ENCODE measurements at regions not wholly inside any gene's neighbourhood (a gene's known extent, or its start where the extent isn't known, plus 50 kb on each side); places are given as distances from the start of the nearest gene placed in this dataset.

DNA sequence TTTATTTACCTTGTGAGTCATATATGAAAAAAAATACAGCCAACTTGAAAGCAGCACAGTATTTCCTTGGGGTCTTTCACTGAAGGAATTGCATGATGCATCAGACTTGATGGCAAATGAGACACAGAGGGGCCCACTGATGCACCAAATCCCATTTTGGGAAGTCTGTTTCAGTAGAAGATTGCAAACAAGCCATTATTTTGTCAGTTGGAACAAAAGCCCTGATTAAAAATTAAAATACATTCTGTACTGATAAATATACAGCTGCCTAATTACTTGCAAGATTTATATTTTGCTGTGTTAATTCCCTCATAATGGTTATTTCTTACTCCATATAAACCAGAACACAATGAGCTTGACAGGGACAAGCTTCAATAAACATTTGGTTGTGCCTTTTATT is 370.4 kb downstream of the SUCLG1 start:
- ATAC-seq (no peak), DNase-seq (ENCODE audit: extremely low read depth in 1 of 4, low spot score in 3 of 4) (no peak), FAIRE-seq (no peak)
- POLR2A ChIA-PET: no interaction called here
- Histone ChIP-seq H3K9ac (ENCODE audit: insufficient read depth in 1 of 2, low read depth in 2 of 2, low read length in 2 of 2) (no peak overlapping the region), H4K20me1 (replicated peaks; ENCODE audit: control insufficient read depth, insufficient read depth, low read length) (no peaks in the 10 kb centered on the region), H3K4me2 (ENCODE audit: insufficient read depth, low read length) (no peak overlapping the region), H3K9me1 (ENCODE audit: control insufficient read depth, insufficient read depth, low read length) (no peaks in the 10 kb centered on the region), H3K79me2 (ENCODE audit: control insufficient read depth, insufficient read depth, low read length) (no peaks in the 10 kb centered on the region), H2AFZ (ENCODE audit: low read depth, low read length) (no peak overlapping the region), H3K27me3 (ENCODE audit: control insufficient read depth in 2 of 2, insufficient read depth in 2 of 2, low read length in 2 of 2) (no peaks in the 10 kb centered on the region), H3K36me3 (ENCODE audit: control insufficient read depth, insufficient read depth, low read length) (no peaks in the 10 kb centered on the region), H3K4me1 (replicated peaks in 1 of 2; ENCODE audit: control insufficient read depth in 2 of 2, insufficient read depth in 2 of 2, low read length in 2 of 2) (no peaks in the 10 kb centered on the region), H3K4me3 (no peak overlapping the region), H3K27ac (ENCODE audit: extremely low read depth, low read depth, low read length) (no peak overlapping the region), H3K9me3 (replicated peaks; ENCODE audit: control insufficient read depth, insufficient read depth, low read depth, low read length) (no peaks in the 10 kb centered on the region)
- in situ Hi-C loops (cut with MboI) (no loop called here), intact Hi-C loops (cut with micrococcal nuclease) (no loop called here)
- BruUV-seq (replicated peaks): no TSS peak
- CTCF ChIA-PET (ENCODE audit: low intra/inter-chr PET ratio): no interaction called here
- TF ChIP-seq, protein P1, sequence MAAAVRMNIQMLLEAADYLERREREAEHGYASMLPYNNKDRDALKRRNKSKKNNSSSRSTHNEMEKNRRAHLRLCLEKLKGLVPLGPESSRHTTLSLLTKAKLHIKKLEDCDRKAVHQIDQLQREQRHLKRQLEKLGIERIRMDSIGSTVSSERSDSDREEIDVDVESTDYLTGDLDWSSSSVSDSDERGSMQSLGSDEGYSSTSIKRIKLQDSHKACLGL (CRISPR knock-in tag; IDR thresholded peaks at IDR 0.05; ENCODE audit: borderline replicate concordance, poor library complexity, severe bottlenecking): no peak
- TF ChIP-seq BACH1 (tag; IDR thresholded peaks at IDR 0.05): no peak

DNA sequence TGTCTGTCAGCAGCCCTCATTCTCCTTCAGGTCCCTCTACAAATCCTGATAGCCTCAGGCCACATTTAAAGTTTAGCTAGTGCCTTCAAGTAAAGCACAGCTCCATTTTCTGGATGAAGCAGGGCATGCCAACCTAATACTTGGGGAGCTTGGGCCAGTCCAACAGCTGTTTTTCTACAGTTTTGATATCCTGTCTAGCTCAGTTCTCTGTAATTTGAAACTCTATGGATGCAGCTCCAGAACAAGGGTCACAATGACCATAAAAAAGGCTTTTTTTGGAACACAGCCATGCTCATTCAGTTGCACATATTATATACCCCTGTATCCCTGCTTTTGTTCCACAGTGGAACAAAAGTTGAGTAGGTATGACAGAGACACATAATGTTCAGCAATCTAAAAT is 373.5 kb downstream of the SUCLG1 start:
- ChIA-PET POLR2A (no interaction called here), CTCF (ENCODE audit: low intra/inter-chr PET ratio) (no interaction called here)
- no peak for DNase-seq (ENCODE audit: extremely low read depth in 1 of 4, low spot score in 3 of 4)
- no peaks in the 10 kb centered on the region for H3K9me3 ChIP-seq (replicated peaks; ENCODE audit: control insufficient read depth, insufficient read depth, low read depth, low read length)
- no peak overlapping the region for H3K4me3 ChIP-seq
- H2AFZ ChIP-seq (ENCODE audit: low read depth, low read length): no peak overlapping the region
- H3K4me1 ChIP-seq (replicated peaks in 1 of 2; ENCODE audit: control insufficient read depth in 2 of 2, insufficient read depth in 2 of 2, low read length in 2 of 2): no peaks in the 10 kb centered on the region
- intact Hi-C loops (cut with micrococcal nuclease) (no loop called here), in situ Hi-C loops (cut with MboI) (no loop called here)
- no peaks in the 10 kb centered on the region; a peak in 1 of 5 replicates for H3K27me3 ChIP-seq (ENCODE audit: control insufficient read depth in 2 of 2, insufficient read depth in 2 of 2, low read length in 2 of 2)
- no peak overlapping the region for H3K27ac ChIP-seq (ENCODE audit: extremely low read depth, low read depth, low read length)
- H3K9me1 ChIP-seq (ENCODE audit: control insufficient read depth, insufficient read depth, low read length): no peaks in the 10 kb centered on the region
- H3K36me3 ChIP-seq (ENCODE audit: control insufficient read depth, insufficient read depth, low read length): no peaks in the 10 kb centered on the region
- H4K20me1 ChIP-seq (replicated peaks; ENCODE audit: control insufficient read depth, insufficient read depth, low read length): no peaks in the 10 kb centered on the region
- H3K79me2 ChIP-seq (ENCODE audit: control insufficient read depth, insufficient read depth, low read length): no peaks in the 10 kb centered on the region
- H3K4me2 ChIP-seq (ENCODE audit: insufficient read depth, low read length): no peak overlapping the region
- BruUV-seq (replicated peaks): no TSS peak
- no peak for FAIRE-seq
- no peak for ATAC-seq
- no peak overlapping the region for H3K9ac ChIP-seq (ENCODE audit: insufficient read depth in 1 of 2, low read depth in 2 of 2, low read length in 2 of 2)
- TF ChIP-seq, protein P2, sequence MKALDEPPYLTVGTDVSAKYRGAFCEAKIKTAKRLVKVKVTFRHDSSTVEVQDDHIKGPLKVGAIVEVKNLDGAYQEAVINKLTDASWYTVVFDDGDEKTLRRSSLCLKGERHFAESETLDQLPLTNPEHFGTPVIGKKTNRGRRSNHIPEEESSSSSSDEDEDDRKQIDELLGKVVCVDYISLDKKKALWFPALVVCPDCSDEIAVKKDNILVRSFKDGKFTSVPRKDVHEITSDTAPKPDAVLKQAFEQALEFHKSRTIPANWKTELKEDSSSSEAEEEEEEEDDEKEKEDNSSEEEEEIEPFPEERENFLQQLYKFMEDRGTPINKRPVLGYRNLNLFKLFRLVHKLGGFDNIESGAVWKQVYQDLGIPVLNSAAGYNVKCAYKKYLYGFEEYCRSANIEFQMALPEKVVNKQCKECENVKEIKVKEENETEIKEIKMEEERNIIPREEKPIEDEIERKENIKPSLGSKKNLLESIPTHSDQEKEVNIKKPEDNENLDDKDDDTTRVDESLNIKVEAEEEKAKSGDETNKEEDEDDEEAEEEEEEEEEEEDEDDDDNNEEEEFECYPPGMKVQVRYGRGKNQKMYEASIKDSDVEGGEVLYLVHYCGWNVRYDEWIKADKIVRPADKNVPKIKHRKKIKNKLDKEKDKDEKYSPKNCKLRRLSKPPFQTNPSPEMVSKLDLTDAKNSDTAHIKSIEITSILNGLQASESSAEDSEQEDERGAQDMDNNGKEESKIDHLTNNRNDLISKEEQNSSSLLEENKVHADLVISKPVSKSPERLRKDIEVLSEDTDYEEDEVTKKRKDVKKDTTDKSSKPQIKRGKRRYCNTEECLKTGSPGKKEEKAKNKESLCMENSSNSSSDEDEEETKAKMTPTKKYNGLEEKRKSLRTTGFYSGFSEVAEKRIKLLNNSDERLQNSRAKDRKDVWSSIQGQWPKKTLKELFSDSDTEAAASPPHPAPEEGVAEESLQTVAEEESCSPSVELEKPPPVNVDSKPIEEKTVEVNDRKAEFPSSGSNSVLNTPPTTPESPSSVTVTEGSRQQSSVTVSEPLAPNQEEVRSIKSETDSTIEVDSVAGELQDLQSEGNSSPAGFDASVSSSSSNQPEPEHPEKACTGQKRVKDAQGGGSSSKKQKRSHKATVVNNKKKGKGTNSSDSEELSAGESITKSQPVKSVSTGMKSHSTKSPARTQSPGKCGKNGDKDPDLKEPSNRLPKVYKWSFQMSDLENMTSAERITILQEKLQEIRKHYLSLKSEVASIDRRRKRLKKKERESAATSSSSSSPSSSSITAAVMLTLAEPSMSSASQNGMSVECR (CRISPR knock-in tag; IDR thresholded peaks at IDR 0.05): no peak
- no peak for TF ChIP-seq SOX6 (IDR thresholded peaks at IDR 0.05)
- TF ChIP-seq BRCA1 (IDR thresholded peaks at IDR 0.05): no peak
- no peak for TF ChIP-seq BRCA1 (CRISPR knock-in tag; IDR thresholded peaks at IDR 0.05)
- TF ChIP-seq ZFX (CRISPR knock-in tag; IDR thresholded peaks at IDR 0.05): no peak
- TF ChIP-seq CBX3 (IDR thresholded peaks at IDR 0.05; ENCODE audit: borderline replicate concordance in 1 of 2, low read length in 2 of 2): no peak
- TF ChIP-seq MEIS2 (IDR thresholded peaks at IDR 0.05; ENCODE audit: partially characterized antibody): no peak
- TF ChIP-seq KAT8 (IDR thresholded peaks at IDR 0.05; ENCODE audit: low read depth): no peak
- no peak for TF ChIP-seq SMARCC2 (IDR thresholded peaks at IDR 0.05; ENCODE audit: low read depth)
- TF ChIP-seq RBFOX2 (IDR thresholded peaks at IDR 0.05; ENCODE audit: low read depth, low read length): no peak
- TF ChIP-seq HIVEP1 (CRISPR knock-in tag; IDR thresholded peaks at IDR 0.05): no peak
